Keratinocyte (primary cell): ENCODE measurements at regions not wholly inside any gene's neighbourhood (a gene's known extent, or its start where the extent isn't known, plus 50 kb on each side); places are given as distances from the start of the nearest gene placed in this dataset.

Experiments used
- DNase-seq: peaks from one replicate; pipeline ENCODE4 v3.0.0-alpha.2; 2011; ENCODE audit warnings: low read depth, missing footprints, low spot score
- FAIRE-seq: peaks from 2 replicates; lab custom pipeline; 2011; peaks lifted over from hg19 to GRCh38; lab: Jason Lieb, UNC
- H2AFZ ChIP-seq: 2 replicates; pipeline ENCODE4 v1.6.0; 2012; ENCODE audit warnings: low read length, control low read depth, inconsistent platforms; ENCODE audit not compliant: control insufficient read depth
- H3K27ac ChIP-seq: 2 replicates; pipeline ENCODE4 v1.5.1; 2011; ENCODE audit warnings: low read length; ENCODE audit not compliant: control insufficient read depth, insufficient read depth
- H3K27me3 ChIP-seq: 3 replicates; pipeline ENCODE4 v1.6.0; 2011; ENCODE audit warnings: low read length; ENCODE audit not compliant: control insufficient read depth, insufficient read depth; ENCODE audit errors: extremely low read depth
- H3K36me3 ChIP-seq, 2 experiments: 2 replicates in 1 of 2; 3 replicates in 1 of 2; pipeline ENCODE4 v1.5.1; 2011; ENCODE audit warnings: low read length in 2 of 2, mild to moderate bottlenecking in 1 of 2; ENCODE audit not compliant: control insufficient read depth in 2 of 2, insufficient read depth in 2 of 2; ENCODE audit errors: extremely low read depth in 1 of 2
- H3K4me1 ChIP-seq: 3 replicates; pipeline ENCODE4 v1.5.1; 2011; ENCODE audit warnings: low read length; ENCODE audit not compliant: control insufficient read depth, insufficient read depth; ENCODE audit errors: extremely low read depth
- H3K4me2 ChIP-seq: 3 replicates; pipeline ENCODE4 v1.6.0; 2011; ENCODE audit warnings: low read depth, low read length; ENCODE audit not compliant: control insufficient read depth, insufficient read depth; ENCODE audit errors: extremely low read depth
- H3K4me3 ChIP-seq, 3 experiments: fragments of 200-600 bp in 1 of 3; sonication (generic) in 1 of 3; 2 replicates in 2 of 3; 3 replicates in 1 of 3; pipeline ENCODE4 v1.5.1; 2011 to 2016; ENCODE audit warnings: low read length in 3 of 3, mild to moderate bottlenecking in 3 of 3, control low read depth in 2 of 3, inconsistent platforms in 1 of 3, low read depth in 1 of 3, mixed read lengths in 1 of 3, mixed run types in 1 of 3, moderate library complexity in 1 of 3; ENCODE audit not compliant: control insufficient read depth in 2 of 3, insufficient read depth in 2 of 3; ENCODE audit errors: extremely low read depth in 1 of 3
- H3K79me2 ChIP-seq: 2 replicates; pipeline ENCODE4 v1.6.0; 2012; ENCODE audit warnings: low read length; ENCODE audit not compliant: control insufficient read depth, insufficient read depth
- H3K9ac ChIP-seq: 3 replicates; pipeline ENCODE4 v1.6.0; 2011; ENCODE audit warnings: low read length; ENCODE audit not compliant: control insufficient read depth, insufficient read depth; ENCODE audit errors: extremely low read depth
- H3K9me1 ChIP-seq: 3 replicates; pipeline ENCODE4 v1.6.0; 2011; ENCODE audit warnings: low read length; ENCODE audit not compliant: control insufficient read depth, insufficient read depth; ENCODE audit errors: extremely low read depth
- H3K9me3 ChIP-seq: 2 replicates; pipeline ENCODE4 v1.5.1; 2012; ENCODE audit warnings: low read depth, low read length; ENCODE audit not compliant: control insufficient read depth
- H4K20me1 ChIP-seq: 3 replicates; pipeline ENCODE4 v1.6.0; 2011; ENCODE audit warnings: low read length; ENCODE audit not compliant: control insufficient read depth, insufficient read depth; ENCODE audit errors: extremely low read depth
- CTCF ChIP-seq, 3 experiments: IDR thresholded peaks in 1 of 3; conservative IDR thresholded peaks in 1 of 3; optimal IDR thresholded peaks in 1 of 3; 2 replicates in 2 of 3; 3 replicates in 1 of 3; pipeline versions ENCODE3 to v1.5.1; 2011; ENCODE audit warnings: low read length in 3 of 3, mild to moderate bottlenecking in 3 of 3, moderate library complexity in 2 of 3, control low read depth in 1 of 3, inconsistent platforms in 1 of 3; ENCODE audit not compliant: insufficient read depth in 2 of 3; ENCODE audit errors: extremely low read depth in 1 of 3
- EZH2 ChIP-seq: IDR thresholded peaks from one replicate; pipeline ENCODE4 v1.6.1; 2012; ENCODE audit warnings: inconsistent platforms, mild to moderate bottlenecking, low read length, moderate library complexity
- dilution Hi-C: fragments of 300-500 bp; cut with MboI; formaldehyde crosslinking; loops from one replicate; pipeline ENCODE4 v1.7.0; 2020; ENCODE audit warnings: low sequenced_read_pairs; ENCODE audit not compliant: extremely low pct_ligation_motif_present

GRCh38 chr13:106846571-106847448 lies 278.9 kb upstream of the ARGLU1 start:
- dilution Hi-C loops = no loop called here

GRCh38 chr13:106836186-106836802 lies 268.4 kb upstream of the ARGLU1 start:
- Histone ChIP-seq H2AFZ (no peak overlapping the region), H3K4me1 (no peaks in the 10 kb centered on the region), H3K4me2 (no peak overlapping the region), H3K27me3 (no peaks in the 10 kb centered on the region), H3K9ac (no peak overlapping the region), H3K9me3 (no peaks in the 10 kb centered on the region), H3K27ac (no peak overlapping the region), H3K4me3 (no peak overlapping the region), H3K79me2 (no peaks in the 10 kb centered on the region), H3K36me3 (no peaks in the 10 kb centered on the region), H3K9me1 (no peaks in the 10 kb centered on the region), H4K20me1 (no peaks in the 10 kb centered on the region)
- DNase-seq (no peak), FAIRE-seq (no peak)
- dilution Hi-C loops = no loop called here
- TF ChIP-seq EZH2 (no peak), CTCF (optimal IDR thresholded peaks at IDR 0.05 in 1 of 3, IDR thresholded peaks at IDR 0.05 in 1 of 3, conservative IDR thresholded peaks at IDR 0.05 in 1 of 3; ENCODE audit: extremely low read depth in 1 of 3, insufficient read depth in 2 of 3, low read length in 3 of 3) (no peak)

More at GRCh38 chr13:106846571-106847448, 278.9 kb upstream of the ARGLU1 start:
- FAIRE-seq (no peak), DNase-seq (no peak)
- Histone ChIP-seq H3K4me2 (no peak overlapping the region), H2AFZ (no peak overlapping the region), H3K27me3 (no peaks in the 10 kb centered on the region), H3K9me3 (no peaks in the 10 kb centered on the region), H3K36me3 (no peaks in the 10 kb centered on the region), H3K27ac (no peak overlapping the region), H3K4me3 (no peak overlapping the region), H4K20me1 (no peaks in the 10 kb centered on the region), H3K4me1 (no peaks in the 10 kb centered on the region), H3K9me1 (no peaks in the 10 kb centered on the region), H3K79me2 (no peaks in the 10 kb centered on the region), H3K9ac (no peak overlapping the region)
- TF ChIP-seq CTCF (optimal IDR thresholded peaks at IDR 0.05 in 1 of 3, IDR thresholded peaks at IDR 0.05 in 1 of 3, conservative IDR thresholded peaks at IDR 0.05 in 1 of 3; ENCODE audit: extremely low read depth in 1 of 3, insufficient read depth in 2 of 3, low read length in 3 of 3) (no peak), EZH2 (no peak)
